Fibroblast of lung (primary cell): ENCODE measurements at regions not wholly inside any gene's neighbourhood (a gene's known extent, or its start where the extent isn't known, plus 50 kb on each side); places are given as distances from the start of the nearest gene placed in this dataset.
"Not testable (repeated sequence)": the region's sequence is repeated elsewhere in the genome, so short reads cannot be mapped to it uniquely, and the experiment has no call there.

Source experiments
- DNase-seq, 2 donors: peaks; one replicate each; pipeline versions ENCODE4 v3.0.0 to v3.0.0-alpha.2; 2010; ENCODE audit warnings: low read depth in 2 of 2
- H2AFZ ChIP-seq: 2 replicates; pipeline ENCODE4 v1.5.1; 2012; ENCODE audit warnings: low read length, control low read depth, inconsistent platforms
- H3K27ac ChIP-seq: 2 replicates; pipeline ENCODE4 v1.5.1; 2011; ENCODE audit warnings: low read length, control low read depth; ENCODE audit not compliant: insufficient read depth
- H3K27me3 ChIP-seq: 2 replicates; pipeline ENCODE4 v1.5.1; 2011; ENCODE audit warnings: mild to moderate bottlenecking, low read length; ENCODE audit not compliant: control insufficient read depth, insufficient read depth
- H3K36me3 ChIP-seq: 2 replicates; pipeline ENCODE4 v1.5.1; 2011; ENCODE audit warnings: low read length; ENCODE audit not compliant: control insufficient read depth, insufficient read depth
- H3K4me1 ChIP-seq: 2 replicates; pipeline ENCODE4 v1.5.1; 2011; ENCODE audit warnings: low read length; ENCODE audit not compliant: control insufficient read depth, insufficient read depth; ENCODE audit errors: extremely low read depth
- H3K4me2 ChIP-seq: 2 replicates; pipeline ENCODE4 v1.5.1; 2011; ENCODE audit warnings: low read length, control low read depth; ENCODE audit not compliant: insufficient read depth; ENCODE audit errors: extremely low read depth
- H3K4me3 ChIP-seq, 4 experiments: fragments of 200-600 bp in 1 of 4; sonication (generic) in 1 of 4; replicated peaks in 1 of 4; 2 replicates each; pipeline ENCODE4 v1.5.1; 2011 to 2016; ENCODE audit warnings: low read length in 4 of 4, low read depth in 3 of 4, mild to moderate bottlenecking in 3 of 4, control low read depth in 2 of 4, inconsistent platforms in 1 of 4, mixed read lengths in 1 of 4; ENCODE audit not compliant: insufficient read depth in 1 of 4; ENCODE audit errors: control extremely low read depth in 1 of 4
- H3K79me2 ChIP-seq: 2 replicates; pipeline ENCODE4 v1.5.1; 2012; ENCODE audit warnings: mild to moderate bottlenecking, low read length, inconsistent platforms; ENCODE audit not compliant: control insufficient read depth, insufficient read depth
- H3K9ac ChIP-seq: 2 replicates; pipeline ENCODE4 v1.5.1; 2011; ENCODE audit warnings: mild to moderate bottlenecking, low read length, control low read depth; ENCODE audit not compliant: insufficient read depth
- H3K9me3 ChIP-seq: 2 replicates; pipeline ENCODE4 v1.5.1; 2012; ENCODE audit warnings: low read depth, low read length; ENCODE audit not compliant: control insufficient read depth, insufficient read depth
- H4K20me1 ChIP-seq: 2 replicates; pipeline ENCODE4 v1.5.1; 2011; ENCODE audit warnings: low read length; ENCODE audit not compliant: control insufficient read depth, insufficient read depth; ENCODE audit errors: extremely low read depth
- CTCF ChIP-seq, 2 donors: IDR thresholded peaks in 1 of 2; conservative IDR thresholded peaks in 1 of 2; 1 replicate in 1 of 2; 2 replicates in 1 of 2; pipeline ENCODE4 v1.5.1; 2011 to 2012; ENCODE audit warnings: low read length in 2 of 2, control low read depth in 1 of 2, inconsistent platforms in 1 of 2, low read depth in 1 of 2, mild to moderate bottlenecking in 1 of 2
- EZH2 ChIP-seq: IDR thresholded peaks from 2 replicates; pipeline ENCODE4 v1.5.1; 2012; ENCODE audit warnings: low read length, control low read depth, mild to moderate bottlenecking; ENCODE audit errors: missing control alignments

GRCh38 chr6:141056945-141057625, 1075.6 kb upstream of the GJE1 start:
- Histone ChIP-seq H3K4me2 (no peak overlapping the region), H3K4me3 (no peak overlapping the region), H3K27me3 (no peaks in the 10 kb centered on the region), H3K36me3 (no peaks in the 10 kb centered on the region), H3K79me2 (no peaks in the 10 kb centered on the region), H2AFZ (no peak overlapping the region), H3K27ac (no peak overlapping the region), H3K9me3 (no peaks in the 10 kb centered on the region), H4K20me1 (no peaks in the 10 kb centered on the region), H3K9ac (no peak overlapping the region), H3K4me1 (no peaks in the 10 kb centered on the region)
- peak in 1 of 2 donors; percentile 57 for DNase-seq
- TF ChIP-seq CTCF (conservative IDR thresholded peaks at IDR 0.05 in 1 of 2, IDR thresholded peaks at IDR 0.05 in 1 of 2; ENCODE audit: low read depth in 1 of 2, low read length in 2 of 2) (no peak), EZH2 (no peak)

GRCh38 chr6:141050471-141050870, 1082.3 kb upstream of the GJE1 start:
- Histone ChIP-seq H3K4me2 (no peak overlapping the region), H3K9ac (no peak overlapping the region), H3K4me3 (no peak overlapping the region), H3K9me3 (no peaks in the 10 kb centered on the region), H3K27ac (no peak overlapping the region), H3K27me3 (no peaks in the 10 kb centered on the region), H3K4me1 (no peaks in the 10 kb centered on the region), H4K20me1 (no peaks in the 10 kb centered on the region), H3K36me3 (no peaks in the 10 kb centered on the region), H3K79me2 (no peaks in the 10 kb centered on the region), H2AFZ (no peak overlapping the region)
- peak in 1 of 2 donors; percentile 40 for DNase-seq
- no peak for TF ChIP-seq CTCF (conservative IDR thresholded peaks at IDR 0.05 in 1 of 2, IDR thresholded peaks at IDR 0.05 in 1 of 2; ENCODE audit: low read depth in 1 of 2, low read length in 2 of 2)
- no peak for TF ChIP-seq EZH2

GRCh38 chr6:141048451-141048850, 1084.3 kb upstream of the GJE1 start:
- Histone ChIP-seq H2AFZ (no peak overlapping the region), H3K27ac (no peak overlapping the region), H4K20me1 (no peaks in the 10 kb centered on the region), H3K4me2 (no peak overlapping the region), H3K4me1 (no peaks in the 10 kb centered on the region), H3K27me3 (no peaks in the 10 kb centered on the region), H3K36me3 (no peaks in the 10 kb centered on the region), H3K4me3 (no peak overlapping the region), H3K9me3 (no peaks in the 10 kb centered on the region), H3K79me2 (no peaks in the 10 kb centered on the region), H3K9ac (no peak overlapping the region)
- DNase-seq = no peak
- TF ChIP-seq CTCF (conservative IDR thresholded peaks at IDR 0.05 in 1 of 2, IDR thresholded peaks at IDR 0.05 in 1 of 2; ENCODE audit: low read depth in 1 of 2, low read length in 2 of 2) = no peak

GRCh38 chr6:141046496-141046895, 1086.2 kb upstream of the GJE1 start:
- peak; percentile 37 to 44 for DNase-seq

More at GRCh38 chr6:141046496-141046895, 1086.2 kb upstream of the GJE1 start:
- H4K20me1 ChIP-seq, H3K9me3 ChIP-seq, H3K79me2 ChIP-seq, H3K4me3 ChIP-seq, H3K27ac ChIP-seq, H3K4me1 ChIP-seq, H3K4me2 ChIP-seq, H3K9ac ChIP-seq, H3K27me3 ChIP-seq, H2AFZ ChIP-seq, H3K36me3 ChIP-seq: not testable (repeated sequence)
